HCT116 (cell line): ENCODE measurements at regions not wholly inside any gene's neighbourhood (a gene's known extent, or its start where the extent isn't known, plus 50 kb on each side); places are given as distances from the start of the nearest gene placed in this dataset.

Experiments
- ATAC-seq: fragments of 200-7000 bp; cut with Tn5 transposase; 2 replicates; pipeline ENCODE4 v1.9.1; 2020; ENCODE audit warnings: mild to moderate bottlenecking, moderate library complexity
- BruUV-seq: library from RNA; stranded (reverse); fragments of 400-500 nt; replicated peaks from 2 replicates; lab custom pipeline; 2021; lab: Mats Ljungman, UMichigan
- CTCF ChIA-PET: fragments of 300-600 bp; sonication (Branson Sonifier 250); formaldehyde crosslinking; loops from one replicate; lab custom pipeline; 2021; ENCODE audit warnings: antibody characterized with exemption; lab: Charles Lee
- POLR2A ChIA-PET: fragments of 300-600, 350-600 bp; sonication (Branson Sonifier 250); formaldehyde crosslinking; loops from one replicate; lab custom pipeline; 2021; ENCODE audit warnings: antibody characterized with exemption; lab: Charles Lee
- RAD21 ChIA-PET, 2 experiments: fragments of 300-600 bp; sonication (Branson Sonifier 250); formaldehyde crosslinking; loops; one replicate each; lab custom pipeline; 2023; ENCODE audit warnings: low total read pairs in 2 of 2; ENCODE audit not compliant: uncharacterized antibody in 2 of 2, unreplicated experiment in 2 of 2, low non-redundant PET in 1 of 2; lab: Charles Lee
- DNase-seq: peaks from one replicate; pipeline ENCODE4 v3.0.0-alpha.2; 2010; ENCODE audit warnings: low read depth, low spot score
- H2AFZ ChIP-seq: fragments of 200-600 bp; shearing (Covaris generic), sonication (generic); 2 replicates; pipeline ENCODE4 v1.6.1; 2017; ENCODE audit warnings: low read depth, mixed run types, mixed read lengths, antibody characterized with exemption, low read length; ENCODE audit not compliant: poor library complexity, severe bottlenecking
- H3K27ac ChIP-seq: 2 replicates; pipeline ENCODE4 v1.5.1; 2012; ENCODE audit warnings: low read depth, low read length
- H3K27me3 ChIP-seq: fragments of 200-600 bp; sonication (generic); 2 replicates; pipeline ENCODE4 v1.6.1; 2016; ENCODE audit warnings: mixed run types, low read length, mixed read lengths; ENCODE audit not compliant: insufficient read depth
- H3K36me3 ChIP-seq, 2 experiments: fragments of 200-500 bp in 1 of 2; fragments of 200-600 bp in 1 of 2; sonication (Bioruptor generic) in 1 of 2; sonication (generic) in 1 of 2; 2 replicates each; pipeline versions ENCODE4 v1.5.1 to v1.6.1; 2014 to 2016; ENCODE audit warnings: low read length in 2 of 2, inconsistent platforms in 1 of 2, mixed read lengths in 1 of 2, mixed run types in 1 of 2; ENCODE audit not compliant: insufficient read depth in 2 of 2, control insufficient read depth in 1 of 2
- H3K4me1 ChIP-seq, 2 experiments: fragments of 200-600 bp in 1 of 2; sonication (generic) in 1 of 2; 2 replicates each; pipeline versions ENCODE4 v1.5.1 to v1.6.1; 2012 to 2017; ENCODE audit warnings: low read length in 2 of 2, inconsistent platforms in 1 of 2, mild to moderate bottlenecking in 1 of 2, mixed read lengths in 1 of 2, mixed run types in 1 of 2, moderate library complexity in 1 of 2; ENCODE audit not compliant: insufficient read depth in 2 of 2, control insufficient read depth in 1 of 2
- H3K4me2 ChIP-seq: fragments of 200-600 bp; sonication (generic); 2 replicates; pipeline ENCODE4 v1.6.1; 2017; ENCODE audit warnings: mixed run types, low read length, mixed read lengths
- H3K4me3 ChIP-seq, 2 experiments: fragments of 200-600 bp in 1 of 2; sonication (generic) in 1 of 2; replicated peaks in 1 of 2; 2 replicates each; pipeline ENCODE4 v1.5.1; 2011 to 2016; ENCODE audit warnings: low read length in 2 of 2, control low read depth in 1 of 2, low read depth in 1 of 2, mild to moderate bottlenecking in 1 of 2, mixed read lengths in 1 of 2, mixed run types in 1 of 2
- H3K79me2 ChIP-seq: fragments of 200-600 bp; sonication (generic); 2 replicates; pipeline ENCODE4 v1.6.1; 2017; ENCODE audit warnings: mild to moderate bottlenecking, mixed run types, low read length, moderate library complexity, mixed read lengths; ENCODE audit not compliant: insufficient read depth
- H3K9ac ChIP-seq: fragments of 200-600 bp; sonication (generic); 2 replicates; pipeline ENCODE4 v1.6.1; 2016; ENCODE audit warnings: low read length, mixed read lengths
- H3K9me2 ChIP-seq: fragments of 200-600 bp; sonication (generic), shearing (Covaris generic); 2 replicates; pipeline ENCODE4 v1.6.1; 2017; ENCODE audit warnings: mixed run types, mild to moderate bottlenecking, moderate library complexity; ENCODE audit not compliant: insufficient read depth
- H3K9me3 ChIP-seq, 2 experiments: fragments of 200-500 bp in 1 of 2; fragments of 200-600 bp in 1 of 2; sonication (Bioruptor generic) in 1 of 2; sonication (generic) in 1 of 2; 2 replicates each; pipeline ENCODE4 v1.6.1; 2014 to 2017; ENCODE audit warnings: low read length in 2 of 2, mixed read lengths in 2 of 2, inconsistent platforms in 1 of 2, low read depth in 1 of 2, mild to moderate bottlenecking in 1 of 2, mixed run types in 1 of 2, moderate library complexity in 1 of 2; ENCODE audit not compliant: control insufficient read depth in 1 of 2, insufficient read depth in 1 of 2
- H4K20me1 ChIP-seq: fragments of 200-600 bp; sonication (generic), shearing (Covaris generic); 2 replicates; pipeline ENCODE4 v1.6.1; 2017; ENCODE audit warnings: mixed run types, mild to moderate bottlenecking, moderate library complexity; ENCODE audit not compliant: insufficient read depth
- CBX3 ChIP-seq: IDR thresholded peaks from 2 replicates; pipeline ENCODE4 v1.6.1; 2012; ENCODE audit warnings: low read depth
- EZH2 ChIP-seq: fragments of 200-600 bp; sonication (generic); IDR thresholded peaks from 2 replicates; pipeline ENCODE4 v1.6.1; 2017; ENCODE audit warnings: antibody characterized with exemption, mixed run types
- FOSL1 ChIP-seq: IDR thresholded peaks from 2 replicates; pipeline ENCODE4 v1.6.1; 2012; ENCODE audit warnings: low read depth
- JUND ChIP-seq: IDR thresholded peaks from 2 replicates; pipeline ENCODE4 v1.6.1; 2012
- POLR2A ChIP-seq: IDR thresholded peaks from 2 replicates; pipeline ENCODE4 v1.7.0; 2011; ENCODE audit warnings: borderline replicate concordance; ENCODE audit not compliant: insufficient read depth, insufficient read length; ENCODE audit errors: extremely low read depth
- SP1 ChIP-seq: IDR thresholded peaks from 2 replicates; pipeline ENCODE4 v1.6.1; 2012; ENCODE audit warnings: low read depth
- YY1 ChIP-seq: IDR thresholded peaks from 2 replicates; pipeline ENCODE4 v1.6.1; 2011; ENCODE audit warnings: low read length, low read depth, moderate library complexity, mild to moderate bottlenecking; ENCODE audit not compliant: insufficient replicate concordance; ENCODE audit errors: extremely low read depth
- intact Hi-C: fragments of 100-400 bp; cut with micrococcal nuclease; formaldehyde crosslinking; loops from 2 replicates; pipeline ENCODE4 v1.10.0; 2022
- TF ChIP-seq, protein P1 (sequence below): IDR thresholded peaks from 2 replicates; pipeline ENCODE4 v1.6.1; 2012; ENCODE audit warnings: low read depth

DNA sequence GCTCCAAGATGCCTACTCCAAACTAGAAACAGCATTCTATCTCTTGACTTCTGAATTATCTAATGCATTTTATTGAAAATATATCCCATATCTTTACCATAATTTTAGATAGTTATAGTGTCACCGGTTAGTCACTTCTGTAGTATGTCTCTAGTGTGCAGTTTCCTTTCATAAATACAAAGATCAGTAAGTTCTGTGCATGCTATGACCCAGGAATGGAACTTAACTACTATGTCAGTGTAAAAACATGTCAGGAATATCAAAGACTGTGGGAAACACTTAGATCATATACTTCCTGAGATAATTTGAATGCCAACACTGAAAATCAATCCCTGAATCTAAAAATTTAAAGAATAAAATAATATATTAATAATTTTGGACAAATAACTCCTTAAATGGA is 237.6 kb downstream of the ATXN7L3B start:
- H2AFZ ChIP-seq, result no peak overlapping the region
- no peak overlapping the region for H3K4me2 ChIP-seq
- H4K20me1 ChIP-seq, result no peaks in the 10 kb centered on the region
- no peaks in the 10 kb centered on the region for H3K27me3 ChIP-seq
- TF ChIP-seq POLR2A (no peak), JUND (no peak), CBX3 (no peak), SP1 (no peak), EZH2 (no peak), YY1 (no peak), FOSL1 (no peak)
- POLR2A ChIA-PET, result no interaction called here
- no peak for DNase-seq
- no peaks in the 10 kb centered on the region for H3K9me3 ChIP-seq
- intact Hi-C loops, result no loop called here
- H3K9me2 ChIP-seq, result no peaks in the 10 kb centered on the region
- peaks cover 0 to 1% of the 10 kb centered on the region in 2 experiments; a peak in 2 of 4 replicates for H3K4me1 ChIP-seq
- no peaks in the 10 kb centered on the region for H3K36me3 ChIP-seq
- no peak overlapping the region for H3K27ac ChIP-seq
- no peak overlapping the region for H3K9ac ChIP-seq
- RAD21 ChIA-PET, result no interaction called here
- no peak for ATAC-seq
- no TSS peak for BruUV-seq
- H3K79me2 ChIP-seq, result no peaks in the 10 kb centered on the region
- CTCF ChIA-PET, result no interaction called here
- no peak overlapping the region for H3K4me3 ChIP-seq

DNA sequence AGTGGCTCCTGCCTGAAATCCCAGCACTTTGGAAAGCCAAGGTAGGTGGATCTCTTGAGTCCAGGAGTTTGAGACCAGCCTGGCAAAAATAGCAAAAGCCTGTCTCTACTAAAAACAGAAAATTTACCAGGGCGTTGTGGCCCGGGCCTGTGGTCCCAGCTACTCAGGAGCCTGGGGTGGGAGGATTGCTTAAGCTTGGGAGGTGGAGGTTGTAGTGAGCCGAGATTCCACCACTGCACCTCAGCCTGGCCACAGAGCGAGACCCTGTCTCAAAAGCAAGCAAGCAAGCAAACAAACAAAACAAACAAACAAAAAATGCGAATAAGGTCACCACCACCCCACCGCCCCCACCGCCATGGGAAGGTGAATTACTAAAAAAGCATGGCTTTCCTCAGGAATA is 238.7 kb downstream of the ATXN7L3B start:
- ATAC-seq (no peak), DNase-seq (no peak)
- Histone ChIP-seq H3K27ac (no peak overlapping the region), H3K9ac (no peak overlapping the region), H3K4me2 (no peak overlapping the region), H3K4me3 (no peak overlapping the region), H2AFZ (no peak overlapping the region), H4K20me1 (no peaks in the 10 kb centered on the region), H3K36me3 (no peaks in the 10 kb centered on the region), H3K9me3 (no peaks in the 10 kb centered on the region), H3K79me2 (no peaks in the 10 kb centered on the region), H3K27me3 (no peaks in the 10 kb centered on the region), H3K9me2 (no peaks in the 10 kb centered on the region), H3K4me1 (peaks cover 0 to 7% of the 10 kb centered on the region in 2 experiments; a peak in 2 of 4 replicates)
- CTCF ChIA-PET, result no interaction called here
- RAD21 ChIA-PET, result no interaction called here
- BruUV-seq, result no TSS peak
- POLR2A ChIA-PET, result no interaction called here
- intact Hi-C loops, result no loop called here
- no peak for TF ChIP-seq YY1
- TF ChIP-seq, protein P1, sequence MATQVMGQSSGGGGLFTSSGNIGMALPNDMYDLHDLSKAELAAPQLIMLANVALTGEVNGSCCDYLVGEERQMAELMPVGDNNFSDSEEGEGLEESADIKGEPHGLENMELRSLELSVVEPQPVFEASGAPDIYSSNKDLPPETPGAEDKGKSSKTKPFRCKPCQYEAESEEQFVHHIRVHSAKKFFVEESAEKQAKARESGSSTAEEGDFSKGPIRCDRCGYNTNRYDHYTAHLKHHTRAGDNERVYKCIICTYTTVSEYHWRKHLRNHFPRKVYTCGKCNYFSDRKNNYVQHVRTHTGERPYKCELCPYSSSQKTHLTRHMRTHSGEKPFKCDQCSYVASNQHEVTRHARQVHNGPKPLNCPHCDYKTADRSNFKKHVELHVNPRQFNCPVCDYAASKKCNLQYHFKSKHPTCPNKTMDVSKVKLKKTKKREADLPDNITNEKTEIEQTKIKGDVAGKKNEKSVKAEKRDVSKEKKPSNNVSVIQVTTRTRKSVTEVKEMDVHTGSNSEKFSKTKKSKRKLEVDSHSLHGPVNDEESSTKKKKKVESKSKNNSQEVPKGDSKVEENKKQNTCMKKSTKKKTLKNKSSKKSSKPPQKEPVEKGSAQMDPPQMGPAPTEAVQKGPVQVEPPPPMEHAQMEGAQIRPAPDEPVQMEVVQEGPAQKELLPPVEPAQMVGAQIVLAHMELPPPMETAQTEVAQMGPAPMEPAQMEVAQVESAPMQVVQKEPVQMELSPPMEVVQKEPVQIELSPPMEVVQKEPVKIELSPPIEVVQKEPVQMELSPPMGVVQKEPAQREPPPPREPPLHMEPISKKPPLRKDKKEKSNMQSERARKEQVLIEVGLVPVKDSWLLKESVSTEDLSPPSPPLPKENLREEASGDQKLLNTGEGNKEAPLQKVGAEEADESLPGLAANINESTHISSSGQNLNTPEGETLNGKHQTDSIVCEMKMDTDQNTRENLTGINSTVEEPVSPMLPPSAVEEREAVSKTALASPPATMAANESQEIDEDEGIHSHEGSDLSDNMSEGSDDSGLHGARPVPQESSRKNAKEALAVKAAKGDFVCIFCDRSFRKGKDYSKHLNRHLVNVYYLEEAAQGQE, result no peak
